ENCODE measurements at regions not wholly inside any gene's neighbourhood (a gene's known extent, or its start where the extent isn't known, plus 50 kb on each side); places are given as distances from the start of the nearest gene placed in this dataset.

- H3K27me3 Mint-ChIP-seq: no peaks in the 10 kb centered on the region
Observed at GRCh38 chr1:69404486-69404885, 163.2 kb upstream of the LRRC7 start.

GRCh38 chr1:69406244-69406643, 161.5 kb upstream of the LRRC7 start:
- Mint-ChIP-seq H3K9me3 (peaks cover 0 to 11% (median 7%) of the 10 kb centered on the region in 7 donors), H3K4me3 (no peak overlapping the region), H3K4me1 (no peaks in the 10 kb centered on the region), H3K27me3 (no peaks in the 10 kb centered on the region), H3K36me3 (no peaks in the 10 kb centered on the region), H3K27ac (no peak overlapping the region)
- ATAC-seq (ENCODE audit: low read depth in 2 of 2): no peak
- no peak for DNase-seq

More at GRCh38 chr1:69404486-69404885, 163.2 kb upstream of the LRRC7 start:
- Mint-ChIP-seq H3K4me3 (no peak overlapping the region), H3K27ac (no peak overlapping the region), H3K36me3 (no peaks in the 10 kb centered on the region), H3K9me3 (peaks cover 0 to 11% (median 8%) of the 10 kb centered on the region in 7 donors), H3K4me1 (no peaks in the 10 kb centered on the region)
- ATAC-seq (ENCODE audit: low read depth in 2 of 2) (no peak), DNase-seq (no peak)

GRCh38 chr1:69409731-69410456, 157.8 kb upstream of the LRRC7 start:
- no peaks in the 10 kb centered on the region for H3K27me3 Mint-ChIP-seq
- H3K9me3 Mint-ChIP-seq: peaks cover 0 to 13% (median 0%) of the 10 kb centered on the region in 7 donors
- H3K36me3 Mint-ChIP-seq: no peaks in the 10 kb centered on the region
- no peak overlapping the region for H3K27ac Mint-ChIP-seq
- no peak overlapping the region for H3K4me3 Mint-ChIP-seq
- no peak for ATAC-seq (ENCODE audit: low read depth in 2 of 2)
- H3K4me1 Mint-ChIP-seq: no peaks in the 10 kb centered on the region
- DNase-seq: no peak

GRCh38 chr1:69410457-69410850, 157.3 kb upstream of the LRRC7 start:
- no peaks in the 10 kb centered on the region for H3K36me3 Mint-ChIP-seq
- H3K9me3 Mint-ChIP-seq: peaks cover 0 to 13% (median 0%) of the 10 kb centered on the region in 7 donors
- ATAC-seq (ENCODE audit: low read depth in 2 of 2) (no peak), DNase-seq (no peak)
- no peak overlapping the region for H3K4me3 Mint-ChIP-seq
- no peaks in the 10 kb centered on the region for H3K27me3 Mint-ChIP-seq
- no peak overlapping the region for H3K27ac Mint-ChIP-seq
- no peaks in the 10 kb centered on the region for H3K4me1 Mint-ChIP-seq

GRCh38 chr1:69410893-69411292, 156.8 kb upstream of the LRRC7 start:
- DNase-seq: no peak
- Mint-ChIP-seq H3K27ac (no peak overlapping the region), H3K27me3 (no peaks in the 10 kb centered on the region), H3K36me3 (no peaks in the 10 kb centered on the region), H3K4me3 (no peak overlapping the region), H3K4me1 (no peaks in the 10 kb centered on the region), H3K9me3 (peaks cover 0 to 13% (median 0%) of the 10 kb centered on the region in 7 donors)
- ATAC-seq (ENCODE audit: low read depth in 2 of 2): no peak

- H3K9me3 Mint-ChIP-seq: peaks cover 0 to 13% (median under 1%) of the 10 kb centered on the region in 7 donors
- H3K36me3 Mint-ChIP-seq: no peaks in the 10 kb centered on the region
- H3K4me3 Mint-ChIP-seq: no peak overlapping the region
- no peaks in the 10 kb centered on the region for H3K27me3 Mint-ChIP-seq
- H3K27ac Mint-ChIP-seq: no peak overlapping the region
- DNase-seq (no peak), ATAC-seq (ENCODE audit: low read depth in 2 of 2) (no peak)
- no peaks in the 10 kb centered on the region for H3K4me1 Mint-ChIP-seq
Observed at GRCh38 chr1:69411617-69412016, 156.1 kb upstream of the LRRC7 start.

- Mint-ChIP-seq H3K27ac (no peak overlapping the region), H3K4me3 (no peak overlapping the region), H3K27me3 (no peaks in the 10 kb centered on the region), H3K4me1 (no peaks in the 10 kb centered on the region), H3K36me3 (no peaks in the 10 kb centered on the region), H3K9me3 (peaks cover 0 to 10% (median 8%) of the 10 kb centered on the region in 7 donors)
- no peak for ATAC-seq (ENCODE audit: low read depth in 2 of 2)
- no peak for DNase-seq
Observed at GRCh38 chr1:69413129-69413528, 154.6 kb upstream of the LRRC7 start.

- Mint-ChIP-seq H3K4me1 (no peaks in the 10 kb centered on the region), H3K27me3 (no peaks in the 10 kb centered on the region), H3K36me3 (no peaks in the 10 kb centered on the region), H3K9me3 (peaks cover 0 to 9% (median 6%) of the 10 kb centered on the region in 7 donors), H3K4me3 (no peak overlapping the region), H3K27ac (no peak overlapping the region)
- ATAC-seq (ENCODE audit: low read depth in 2 of 2): no peak
- DNase-seq: no peak
Observed at GRCh38 chr1:69414574-69414973, 153.1 kb upstream of the LRRC7 start.

- no peak overlapping the region for H3K27ac Mint-ChIP-seq
- peaks cover 0 to 8% (median 5%) of the 10 kb centered on the region in 7 donors for H3K9me3 Mint-ChIP-seq
- no peaks in the 10 kb centered on the region for H3K36me3 Mint-ChIP-seq
- ATAC-seq (ENCODE audit: low read depth in 2 of 2) (no peak), DNase-seq (no peak)
- no peaks in the 10 kb centered on the region for H3K4me1 Mint-ChIP-seq
- H3K4me3 Mint-ChIP-seq: no peak overlapping the region
- no peaks in the 10 kb centered on the region for H3K27me3 Mint-ChIP-seq
Observed at GRCh38 chr1:69421286-69421685, 146.4 kb upstream of the LRRC7 start.

- no peak overlapping the region for H3K4me3 Mint-ChIP-seq
Observed at GRCh38 chr1:69425871-69426270, 141.9 kb upstream of the LRRC7 start.

GRCh38 chr1:69426401-69426800, 141.3 kb upstream of the LRRC7 start:
- Mint-ChIP-seq H3K4me3 (no peak overlapping the region), H3K27me3 (no peaks in the 10 kb centered on the region), H3K27ac (no peak overlapping the region), H3K36me3 (no peaks in the 10 kb centered on the region), H3K9me3 (peaks cover 0 to 2% (median 0%) of the 10 kb centered on the region in 7 donors), H3K4me1 (no peaks in the 10 kb centered on the region)
- ATAC-seq (ENCODE audit: low read depth in 2 of 2): no peak
- DNase-seq: no peak

More at GRCh38 chr1:69425871-69426270, 141.9 kb upstream of the LRRC7 start:
- no peak overlapping the region for H3K27ac Mint-ChIP-seq
- no peaks in the 10 kb centered on the region for H3K4me1 Mint-ChIP-seq
- no peaks in the 10 kb centered on the region for H3K36me3 Mint-ChIP-seq
- DNase-seq: no peak
- no peaks in the 10 kb centered on the region for H3K27me3 Mint-ChIP-seq
- ATAC-seq (ENCODE audit: low read depth in 2 of 2): no peak
- H3K9me3 Mint-ChIP-seq: peaks cover 0 to 2% (median 0%) of the 10 kb centered on the region in 7 donors

- Mint-ChIP-seq H3K4me3 (no peak overlapping the region), H3K4me1 (no peaks in the 10 kb centered on the region), H3K27ac (no peak overlapping the region), H3K27me3 (no peaks in the 10 kb centered on the region), H3K9me3 (peaks cover 0 to 3% (median 0%) of the 10 kb centered on the region in 7 donors), H3K36me3 (no peaks in the 10 kb centered on the region)
- ATAC-seq (ENCODE audit: low read depth in 2 of 2): no peak
- no peak for DNase-seq
Observed at GRCh38 chr1:69433073-69433472, 134.6 kb upstream of the LRRC7 start.

GRCh38 chr1:69436151-69436550, 131.6 kb upstream of the LRRC7 start:
- Mint-ChIP-seq H3K36me3 (no peaks in the 10 kb centered on the region), H3K27me3 (no peaks in the 10 kb centered on the region), H3K4me3 (no peak overlapping the region), H3K9me3 (peaks cover 0 to 3% (median 0%) of the 10 kb centered on the region in 7 donors), H3K4me1 (no peaks in the 10 kb centered on the region), H3K27ac (no peak overlapping the region)
- no peak for DNase-seq
- no peak for ATAC-seq (ENCODE audit: low read depth in 2 of 2)

- H3K27ac Mint-ChIP-seq: no peak overlapping the region
- H3K9me3 Mint-ChIP-seq: peaks cover 0 to 5% (median 3%) of the 10 kb centered on the region in 7 donors
- ATAC-seq (ENCODE audit: low read depth in 2 of 2): no peak
- no peak overlapping the region for H3K4me3 Mint-ChIP-seq
- DNase-seq: no peak
- H3K36me3 Mint-ChIP-seq: no peaks in the 10 kb centered on the region
- H3K27me3 Mint-ChIP-seq: no peaks in the 10 kb centered on the region
- H3K4me1 Mint-ChIP-seq: no peaks in the 10 kb centered on the region
Observed at GRCh38 chr1:69438056-69438795, 129.5 kb upstream of the LRRC7 start.

Data from naive B cell (primary cell).